GM19468 (cell line): ENCODE measurements at regions not wholly inside any gene's neighbourhood (a gene's known extent, or its start where the extent isn't known, plus 50 kb on each side); places are given as distances from the start of the nearest gene placed in this dataset.

Experiments used
- ATAC-seq: cut with Tn5 transposase; IDR thresholded peaks from one replicate; pipeline ENCODE4 v1.9.1; 2021; ENCODE audit warnings: mild to moderate bottlenecking, moderate library complexity, moderate number of reproducible peaks; ENCODE audit not compliant: unreplicated experiment; ENCODE audit errors: extremely low read depth

DNA sequence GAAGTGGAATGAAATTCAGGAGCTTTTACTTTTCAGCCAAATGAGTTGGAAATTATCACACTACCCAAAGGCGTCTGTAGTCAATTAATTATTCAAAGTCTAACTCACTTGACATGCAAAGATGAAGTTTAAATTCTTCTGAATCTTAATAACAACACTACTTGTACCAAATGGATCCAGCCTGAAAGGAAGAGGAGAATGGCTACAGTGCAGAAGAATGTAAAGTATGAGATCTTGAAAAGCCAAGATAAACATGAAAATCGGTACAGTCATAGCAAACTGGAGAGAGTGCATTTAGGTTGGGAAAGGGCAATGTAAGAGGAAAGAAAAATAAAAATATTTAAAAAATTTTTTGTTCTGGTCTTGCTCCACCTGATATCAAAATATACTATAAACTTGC is 195.5 kb downstream of the SIM1 start:
- ATAC-seq, result no peak

DNA sequence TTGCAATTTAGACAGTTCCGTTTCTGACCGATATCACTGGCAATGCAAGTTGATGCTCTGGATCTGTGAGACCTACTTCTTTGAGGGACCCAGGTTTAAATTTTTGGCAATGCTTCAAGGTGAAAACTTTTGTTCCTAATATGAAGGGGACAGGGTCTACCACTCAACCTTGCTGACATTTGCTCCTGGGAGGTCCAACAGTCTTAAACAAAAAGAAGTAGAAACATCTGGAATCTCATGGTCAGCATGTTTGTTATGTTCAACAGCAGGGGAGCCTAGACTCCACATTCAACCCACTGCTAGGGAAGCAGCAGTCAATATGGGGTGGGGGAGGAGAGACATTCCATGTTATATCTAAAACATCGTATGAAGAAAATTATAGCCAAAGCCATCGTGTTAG is 196.4 kb downstream of the SIM1 start:
- no peak for ATAC-seq

- no peak for ATAC-seq
Observed at GRCh38 chr6:100267721-100268123, 197.0 kb downstream of the SIM1 start.

DNA sequence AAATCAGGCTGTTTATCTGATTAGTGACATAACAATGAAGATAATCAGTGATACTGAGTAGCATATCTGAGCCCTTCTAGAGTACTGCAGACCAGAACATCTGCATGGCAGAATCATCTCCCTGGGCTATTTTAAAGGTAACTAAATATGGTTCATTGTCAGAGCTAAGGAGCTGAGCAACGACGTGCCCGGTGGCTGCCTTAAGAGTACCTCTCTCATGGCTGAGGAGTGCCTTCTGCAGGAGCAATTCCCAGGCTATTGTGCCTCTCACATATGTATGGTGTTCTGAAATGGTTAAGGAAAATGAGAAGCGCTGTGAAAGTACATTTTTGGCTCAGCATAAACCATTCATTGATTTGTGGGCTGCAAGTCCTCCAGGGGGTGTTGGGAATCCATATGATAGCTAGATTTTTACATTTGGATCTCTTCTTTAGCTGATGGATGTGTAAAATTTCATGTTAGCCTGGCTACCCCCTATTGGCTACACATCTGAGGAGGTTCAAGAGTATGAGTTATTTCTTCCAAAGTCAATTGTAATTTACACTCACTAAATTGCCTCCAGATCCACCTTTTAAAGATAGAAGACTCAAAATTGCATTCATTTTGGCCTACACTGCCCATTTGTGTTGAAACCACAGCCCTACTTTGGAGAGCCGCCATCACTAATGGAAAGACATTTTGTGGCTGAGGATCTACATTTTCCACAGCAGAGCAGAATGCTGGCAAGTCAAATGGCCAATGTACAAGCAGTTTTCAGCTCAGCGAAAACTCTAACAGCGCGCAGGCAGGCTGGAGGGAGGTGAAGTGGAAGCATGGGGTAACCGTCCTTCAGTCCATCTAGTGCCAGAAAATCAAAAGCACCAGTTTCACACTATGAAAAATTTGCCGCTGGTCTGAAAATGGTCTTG is 198.0 kb downstream of the SIM1 start:
- no peak for ATAC-seq

GRCh38 chr6:100262086-100262485 is 202.6 kb downstream of the SIM1 start:
- ATAC-seq, result no peak

DNA sequence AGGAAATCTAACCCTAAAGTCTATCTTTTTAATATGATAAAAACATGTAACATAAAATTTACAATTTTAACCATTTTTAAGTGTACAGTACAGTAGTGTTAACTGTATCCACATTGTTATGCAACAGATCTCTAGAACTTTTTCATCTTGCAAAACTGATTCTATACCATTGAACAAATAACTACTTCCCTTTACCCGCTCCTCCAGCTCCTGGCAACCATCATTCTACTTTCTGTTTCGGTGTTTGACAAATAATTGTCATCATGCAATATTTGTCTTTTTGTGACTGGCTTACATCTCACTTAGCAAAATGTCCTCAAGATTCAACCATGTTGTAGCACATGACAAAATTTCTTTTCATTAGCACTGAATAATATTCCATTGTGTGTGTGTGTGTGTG is 203.2 kb downstream of the SIM1 start:
- no peak for ATAC-seq

DNA sequence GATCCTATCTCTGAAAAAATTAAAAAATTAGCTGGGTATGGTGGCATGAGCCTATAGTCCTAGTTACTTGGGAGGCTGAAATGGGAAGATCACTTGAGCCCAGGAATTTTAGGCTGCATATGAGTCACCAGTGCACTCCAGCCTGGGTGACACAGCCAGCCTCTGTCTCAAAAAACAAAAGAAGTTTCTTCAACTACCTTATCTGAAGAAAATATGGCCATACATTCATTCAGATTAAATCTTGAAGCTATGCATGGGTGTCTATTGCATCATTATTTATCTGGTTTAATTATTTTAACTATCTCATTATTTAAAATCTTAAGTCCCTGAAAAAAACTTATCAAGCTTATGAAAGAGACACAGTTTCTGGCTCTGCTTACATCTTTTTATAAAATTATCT is 204.1 kb downstream of the SIM1 start:
- no peak for ATAC-seq

GRCh38 chr6:100259865-100260264 is 204.9 kb downstream of the SIM1 start:
- ATAC-seq, result no peak

DNA sequence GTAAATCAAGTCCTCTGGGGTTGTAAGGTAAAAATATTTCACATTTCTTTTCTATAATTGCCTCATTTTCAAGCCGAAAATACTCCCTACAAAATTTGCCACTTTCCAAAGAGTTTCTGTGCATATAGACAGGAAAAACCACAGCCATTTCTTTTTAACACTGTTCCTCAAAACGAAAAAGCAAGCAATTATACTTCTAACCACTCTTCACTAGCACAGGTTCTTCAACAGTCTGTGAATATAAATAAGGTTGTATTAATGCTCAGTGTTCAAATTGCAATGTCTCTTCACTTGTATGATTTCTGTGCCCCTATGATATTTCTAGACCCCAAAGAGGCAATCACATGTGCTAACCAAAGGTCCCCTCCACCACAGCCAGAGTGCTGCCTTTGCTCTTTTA is 206.0 kb downstream of the SIM1 start:
- no peak for ATAC-seq

DNA sequence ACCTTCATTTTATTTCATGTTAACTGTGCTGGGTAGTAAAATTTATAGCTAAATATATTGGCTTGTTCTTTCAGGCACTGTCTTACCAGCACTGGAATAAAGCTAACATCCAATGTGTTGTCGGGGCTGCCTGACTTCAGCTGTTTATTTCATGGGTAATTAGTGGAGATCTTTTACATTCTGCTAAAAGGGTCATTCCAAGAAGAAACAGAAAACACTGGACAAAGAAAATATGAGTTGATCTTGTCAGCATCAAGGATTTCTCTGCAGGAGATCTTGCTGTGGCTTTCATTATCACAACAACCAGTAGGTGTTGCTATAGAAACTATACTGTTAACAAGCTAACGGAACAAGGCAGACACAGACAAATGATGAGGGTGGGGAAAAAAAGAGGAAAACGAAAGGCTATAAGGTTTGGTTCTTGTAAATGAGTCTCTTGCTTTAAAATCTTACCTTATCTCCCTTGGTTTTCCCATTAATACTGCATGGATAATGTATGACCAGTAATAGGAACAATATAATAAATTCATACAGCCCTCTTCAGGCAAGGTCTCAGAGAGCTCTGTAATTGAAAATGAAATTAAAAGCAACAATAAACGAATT is 206.8 kb downstream of the SIM1 start:
- ATAC-seq, result peak; percentile 90

- ATAC-seq, result no peak
Observed at GRCh38 chr6:100255701-100256100, 209.0 kb downstream of the SIM1 start.

- ATAC-seq, result no peak
Observed at GRCh38 chr6:100247123-100247522, 217.6 kb downstream of the SIM1 start.

GRCh38 chr6:100246206-100246605 is 218.5 kb downstream of the SIM1 start:
- ATAC-seq, result no peak

- no peak for ATAC-seq
Observed at GRCh38 chr6:100240798-100241197, 223.9 kb downstream of the SIM1 start.

GRCh38 chr6:100237821-100238220 is 226.9 kb downstream of the SIM1 start:
- no peak for ATAC-seq

DNA sequence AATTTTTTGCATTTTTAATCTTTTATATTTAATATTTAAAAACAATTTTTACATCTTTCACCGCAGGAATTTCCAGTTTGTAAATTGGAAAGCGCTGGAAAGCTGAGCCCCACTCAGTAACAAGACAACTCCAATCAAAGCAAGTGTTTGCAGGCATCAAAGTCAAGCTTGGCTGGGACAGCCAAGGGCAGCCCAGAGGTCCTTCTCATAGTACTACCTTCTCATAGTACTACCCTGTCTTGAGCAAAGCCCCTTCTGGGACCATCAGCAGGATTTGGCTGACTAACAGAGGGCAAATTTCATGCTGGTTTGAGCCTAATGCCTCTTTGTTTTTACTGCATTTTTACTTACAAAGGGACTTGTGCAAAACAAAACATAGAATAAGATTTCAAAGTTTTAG is 228.3 kb downstream of the SIM1 start:
- no peak for ATAC-seq

DNA sequence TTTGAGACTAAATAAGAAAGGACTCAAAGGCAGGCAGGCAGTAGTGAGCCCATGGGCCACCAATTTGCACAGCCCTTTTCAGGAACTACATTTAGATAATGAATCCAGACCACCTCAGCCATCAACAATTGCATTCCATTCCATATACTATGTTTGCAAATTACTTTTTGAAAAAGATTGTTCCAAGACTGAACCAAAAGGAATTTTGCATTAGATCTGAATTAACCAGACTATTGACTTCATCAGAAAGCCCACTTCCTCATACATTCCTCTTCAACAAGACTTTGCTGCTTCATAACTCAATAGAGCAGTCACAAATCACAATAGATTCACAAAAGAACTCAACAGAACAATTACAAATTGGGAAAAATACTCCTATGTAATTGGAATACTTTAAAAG is 229.1 kb downstream of the SIM1 start:
- no peak for ATAC-seq

DNA sequence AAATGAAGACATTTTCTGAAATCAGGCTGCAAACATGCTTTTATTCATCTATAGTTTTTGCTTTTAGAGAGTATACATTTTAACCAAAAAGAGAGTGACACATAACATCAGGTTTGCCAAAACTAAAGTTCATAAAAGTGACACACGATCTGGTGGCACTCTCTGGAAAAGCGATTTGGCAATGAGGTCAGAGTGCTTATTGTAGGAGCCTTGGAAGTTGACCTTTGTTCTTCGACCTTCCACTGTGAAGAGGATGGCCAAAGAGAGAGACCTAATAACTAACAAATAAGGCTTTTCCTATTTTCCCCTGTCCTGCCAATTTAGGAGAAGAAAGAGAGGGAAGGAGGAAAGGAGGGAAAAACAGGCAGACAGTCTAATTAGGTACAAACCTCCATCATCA is 230.1 kb downstream of the SIM1 start:
- no peak for ATAC-seq

GRCh38 chr6:100232781-100233573 is 231.7 kb downstream of the SIM1 start:
- no peak for ATAC-seq

DNA sequence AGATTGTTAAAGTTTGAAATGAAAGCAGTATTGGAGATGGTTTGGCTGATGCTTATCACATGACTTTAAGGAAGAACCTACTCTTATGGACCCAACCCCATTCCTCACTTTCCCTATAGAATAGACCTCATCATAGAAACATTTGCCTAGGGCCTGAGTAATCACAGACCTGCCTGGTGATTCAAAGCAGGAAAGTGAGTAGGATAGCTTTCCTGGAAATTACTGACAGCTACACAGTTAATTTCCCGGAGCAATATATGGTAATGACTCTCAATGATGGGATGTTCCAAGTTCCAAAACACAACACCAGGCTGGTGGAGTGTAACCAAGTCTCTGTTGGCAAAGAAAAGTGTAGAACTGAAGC is 233.8 kb downstream of the SIM1 start:
- no peak for ATAC-seq
